BE2C (cell line): ENCODE measurements at regions not wholly inside any gene's neighbourhood (a gene's known extent, or its start where the extent isn't known, plus 50 kb on each side); places are given as distances from the start of the nearest gene placed in this dataset.
"Not testable (repeated sequence)": the region's sequence is repeated elsewhere in the genome, so short reads cannot be mapped to it uniquely, and the experiment has no call there.

Experiments
- DNase-seq: peaks from one replicate; pipeline ENCODE4 v3.0.0-alpha.2; 2020
- H3K27me3 ChIP-seq: fragments of 250-450 bp; sonication (Bioruptor Pico); 2 replicates; pipeline ENCODE4 v1.5.1; 2020; ENCODE audit warnings: mild to moderate bottlenecking
- H3K36me3 ChIP-seq: fragments of 250-450 bp; sonication (Bioruptor Pico); 2 replicates; pipeline ENCODE4 v1.5.1; 2020; ENCODE audit warnings: mild to moderate bottlenecking
- H3K4me1 ChIP-seq: fragments of 250-450 bp; sonication (Bioruptor Pico); 2 replicates; pipeline ENCODE4 v1.5.1; 2020
- H3K4me3 ChIP-seq: 2 replicates; pipeline ENCODE4 v1.5.1; 2011; ENCODE audit warnings: low read depth, low read length
- H3K9me3 ChIP-seq: fragments of 250-450 bp; sonication (Bioruptor Pico); 2 replicates; pipeline ENCODE4 v1.5.1; 2020
- CTCF ChIP-seq: IDR thresholded peaks from 2 replicates; pipeline ENCODE4 v1.5.1; 2012; ENCODE audit warnings: mild to moderate bottlenecking, low read depth, low read length

- TF ChIP-seq CTCF, result no peak
- no peaks in the 10 kb centered on the region for H3K27me3 ChIP-seq
- H3K9me3 ChIP-seq, result no peaks in the 10 kb centered on the region
- DNase-seq, result no peak
- no peak overlapping the region for H3K4me3 ChIP-seq
- no peaks in the 10 kb centered on the region for H3K36me3 ChIP-seq
- H3K4me1 ChIP-seq, result no peaks in the 10 kb centered on the region
Measured at GRCh38 chr5:98318386-98318785, 455.1 kb upstream of the RGMB start.

- H3K9me3 ChIP-seq, result no peaks in the 10 kb centered on the region
- H3K4me3 ChIP-seq, result no peak overlapping the region
- H3K27me3 ChIP-seq, result no peaks in the 10 kb centered on the region
- no peak for DNase-seq
- no peaks in the 10 kb centered on the region for H3K36me3 ChIP-seq
- no peaks in the 10 kb centered on the region for H3K4me1 ChIP-seq
- TF ChIP-seq CTCF, result no peak
Measured at GRCh38 chr5:98319299-98320011, 454.0 kb upstream of the RGMB start.

- no peak for DNase-seq
- TF ChIP-seq CTCF, result no peak
- Histone ChIP-seq H3K36me3 (no peaks in the 10 kb centered on the region), H3K4me1 (no peaks in the 10 kb centered on the region), H3K9me3 (no peaks in the 10 kb centered on the region), H3K4me3 (no peak overlapping the region), H3K27me3 (no peaks in the 10 kb centered on the region)
Measured at GRCh38 chr5:98320343-98320742, 453.1 kb upstream of the RGMB start.

GRCh38 chr5:98321361-98321760 lies 452.1 kb upstream of the RGMB start:
- Histone ChIP-seq H3K9me3 (no peaks in the 10 kb centered on the region; the same call in 1 of the 2 replicates), H3K27me3 (no peaks in the 10 kb centered on the region), H3K36me3 (no peaks in the 10 kb centered on the region), H3K4me1 (no peaks in the 10 kb centered on the region), H3K4me3 (no peak overlapping the region)
- TF ChIP-seq CTCF, result no peak
- DNase-seq, result no peak

- not testable (repeated sequence) for H3K27me3 ChIP-seq, H3K36me3 ChIP-seq, DNase-seq, H3K4me1 ChIP-seq, H3K9me3 ChIP-seq, H3K4me3 ChIP-seq
Measured at GRCh38 chr5:98325187-98325586, 448.3 kb upstream of the RGMB start.

- Histone ChIP-seq H3K36me3 (no peaks in the 10 kb centered on the region), H3K4me1 (no peaks in the 10 kb centered on the region), H3K4me3 (no peak overlapping the region), H3K9me3 (no peaks in the 10 kb centered on the region; the same call in none of the 2 replicates), H3K27me3 (no peaks in the 10 kb centered on the region)
- DNase-seq, result no peak
- no peak for TF ChIP-seq CTCF
Measured at GRCh38 chr5:98328015-98328414, 445.4 kb upstream of the RGMB start.
